GM19193 (cell line): ENCODE measurements at regions not wholly inside any gene's neighbourhood (a gene's known extent, or its start where the extent isn't known, plus 50 kb on each side); places are given as distances from the start of the nearest gene placed in this dataset.

Experiments used
- POLR2A ChIP-seq: IDR thresholded peaks from 4 replicates; pipeline ENCODE4 v1.6.1; 2011; ENCODE audit not compliant: insufficient read depth, insufficient read length; ENCODE audit errors: extremely low read depth

- TF ChIP-seq POLR2A: no peak
Observed at GRCh38 chr16:86215233-86215978, 294.9 kb upstream of the FOXF1 start.

- no peak for TF ChIP-seq POLR2A
Observed at GRCh38 chr16:86215979-86216585, 294.2 kb upstream of the FOXF1 start.

- TF ChIP-seq POLR2A: no peak
Observed at GRCh38 chr16:86216591-86216990, 293.7 kb upstream of the FOXF1 start.

- TF ChIP-seq POLR2A: no peak
Observed at GRCh38 chr16:86217001-86217890, 293.1 kb upstream of the FOXF1 start.

GRCh38 chr16:86217891-86218270 is 292.4 kb upstream of the FOXF1 start:
- TF ChIP-seq POLR2A: no peak

GRCh38 chr16:86218479-86219170 is 291.7 kb upstream of the FOXF1 start:
- no peak for TF ChIP-seq POLR2A

- TF ChIP-seq POLR2A: no peak
Observed at GRCh38 chr16:86219655-86220445, 290.5 kb upstream of the FOXF1 start.

GRCh38 chr16:86220561-86220960 is 289.8 kb upstream of the FOXF1 start:
- no peak for TF ChIP-seq POLR2A

GRCh38 chr16:86221085-86221484 is 289.2 kb upstream of the FOXF1 start:
- TF ChIP-seq POLR2A: no peak

- TF ChIP-seq POLR2A: no peak
Observed at GRCh38 chr16:86222547-86222946, 287.8 kb upstream of the FOXF1 start.

GRCh38 chr16:86222965-86223551 is 287.3 kb upstream of the FOXF1 start:
- no peak for TF ChIP-seq POLR2A

- TF ChIP-seq POLR2A: no peak
Observed at GRCh38 chr16:86224126-86224525, 286.2 kb upstream of the FOXF1 start.

- no peak for TF ChIP-seq POLR2A
Observed at GRCh38 chr16:86224629-86225028, 285.7 kb upstream of the FOXF1 start.

- TF ChIP-seq POLR2A: no peak
Observed at GRCh38 chr16:86225905-86226371, 284.4 kb upstream of the FOXF1 start.
